ENCODE measurements at regions not wholly inside any gene's neighbourhood (a gene's known extent, or its start where the extent isn't known, plus 50 kb on each side); places are given as distances from the start of the nearest gene placed in this dataset.

DNA sequence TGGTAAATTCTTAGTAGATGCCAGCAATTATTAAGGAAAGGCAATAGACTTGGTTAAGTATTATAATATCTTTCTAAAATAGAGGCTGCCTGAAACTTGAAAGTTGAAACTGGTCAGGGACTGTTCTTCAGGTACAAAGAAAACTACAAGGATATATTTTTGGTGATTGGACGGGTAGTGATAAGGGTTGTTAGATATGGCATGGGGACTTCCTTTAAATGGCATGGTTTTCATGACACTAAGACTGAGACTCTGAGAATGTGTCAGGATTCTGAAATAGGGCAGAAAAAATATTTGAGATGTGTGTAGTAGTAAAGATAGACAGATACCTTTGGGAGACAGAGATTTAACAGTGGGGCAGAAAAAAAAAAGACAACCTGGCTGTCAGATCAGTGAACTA lies 108.4 kb upstream of the SLC5A12 start:
- Histone ChIP-seq H3K36me3 (ENCODE audit: insufficient read depth, low read length) (no peaks in the 10 kb centered on the region), H3K4me3 (ENCODE audit: low read length) (no peak overlapping the region), H3K9me3 (ENCODE audit: low read length) (no peaks in the 10 kb centered on the region), H3K27ac (ENCODE audit: low read depth, low read length) (no peak overlapping the region), H3K4me1 (ENCODE audit: insufficient read depth, low read length) (no peaks in the 10 kb centered on the region), H3K27me3 (ENCODE audit: insufficient read depth, low read length, poor library complexity, severe bottlenecking) (no peaks in the 10 kb centered on the region)
- DNase-seq, result no peak
- H3K4me1 Mint-ChIP-seq, result no peaks in the 10 kb centered on the region
- H3K27me3 Mint-ChIP-seq, result no peaks in the 10 kb centered on the region
- H3K36me3 Mint-ChIP-seq, result no peaks in the 10 kb centered on the region
- POLR2A ChIA-PET, result no interaction called here
- CTCF ChIA-PET, result no interaction called here
- no peak overlapping the region for H3K4me3 Mint-ChIP-seq
- H3K27ac Mint-ChIP-seq, result no peak overlapping the region
- H3K9me3 Mint-ChIP-seq, result peaks cover 2 to 22% (median 8%) of the 10 kb centered on the region in 5 donors

GRCh38 chr11:26830757-26831156 lies 108.9 kb upstream of the SLC5A12 start:
- Mint-ChIP-seq H3K4me1 (no peaks in the 10 kb centered on the region), H3K27ac (no peak overlapping the region), H3K4me3 (no peak overlapping the region), H3K9me3 (peaks cover 0 to 21% (median 6%) of the 10 kb centered on the region in 5 donors), H3K27me3 (no peaks in the 10 kb centered on the region), H3K36me3 (no peaks in the 10 kb centered on the region)
- no peak overlapping the region for H3K27ac ChIP-seq (ENCODE audit: low read depth, low read length)
- no peak for DNase-seq
- ChIA-PET POLR2A (no interaction called here), CTCF (no interaction called here)
- no peaks in the 10 kb centered on the region for H3K36me3 ChIP-seq (ENCODE audit: insufficient read depth, low read length)
- H3K27me3 ChIP-seq (ENCODE audit: insufficient read depth, low read length, poor library complexity, severe bottlenecking), result no peaks in the 10 kb centered on the region
- no peaks in the 10 kb centered on the region for H3K9me3 ChIP-seq (ENCODE audit: low read length)
- H3K4me3 ChIP-seq (ENCODE audit: low read length), result no peak overlapping the region
- no peaks in the 10 kb centered on the region for H3K4me1 ChIP-seq (ENCODE audit: insufficient read depth, low read length)

DNA sequence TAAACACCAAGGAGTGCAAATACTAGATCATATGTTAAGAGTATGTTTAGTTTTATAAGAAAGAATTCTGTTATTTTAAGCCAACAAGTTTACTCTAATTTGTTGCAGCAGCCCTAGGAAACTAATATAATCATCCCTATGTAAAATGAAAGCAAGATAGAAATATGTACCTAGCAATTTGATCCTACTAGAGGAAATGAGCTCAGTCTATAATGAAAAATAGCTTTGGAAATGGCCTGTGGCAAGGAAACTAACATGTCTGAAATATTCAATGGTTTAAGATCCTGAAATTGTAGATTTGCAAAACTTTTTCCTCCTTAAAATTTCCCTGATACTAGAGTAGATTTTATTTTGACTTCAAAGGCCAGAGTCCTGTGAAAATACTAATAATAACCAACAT lies 112.7 kb upstream of the SLC5A12 start:
- Histone ChIP-seq H3K4me3 (ENCODE audit: low read length) (no peak overlapping the region), H3K9me3 (ENCODE audit: low read length) (no peaks in the 10 kb centered on the region), H3K27me3 (ENCODE audit: insufficient read depth, low read length, poor library complexity, severe bottlenecking) (no peaks in the 10 kb centered on the region), H3K36me3 (ENCODE audit: insufficient read depth, low read length) (no peaks in the 10 kb centered on the region), H3K27ac (ENCODE audit: low read depth, low read length) (no peak overlapping the region), H3K4me1 (ENCODE audit: insufficient read depth, low read length) (no peaks in the 10 kb centered on the region)
- no peaks in the 10 kb centered on the region for H3K4me1 Mint-ChIP-seq
- POLR2A ChIA-PET, result no interaction called here
- no peak for DNase-seq
- no peaks in the 10 kb centered on the region for H3K36me3 Mint-ChIP-seq
- no peak overlapping the region for H3K4me3 Mint-ChIP-seq
- H3K27ac Mint-ChIP-seq, result no peak overlapping the region
- H3K9me3 Mint-ChIP-seq, result peaks cover 0 to 25% (median 2%) of the 10 kb centered on the region in 5 donors
- CTCF ChIA-PET, result no interaction called here
- no peaks in the 10 kb centered on the region for H3K27me3 Mint-ChIP-seq

- H3K4me1 ChIP-seq (ENCODE audit: insufficient read depth, low read length), result no peaks in the 10 kb centered on the region
- DNase-seq, result no peak
- H3K27me3 Mint-ChIP-seq, result no peaks in the 10 kb centered on the region
- no peak overlapping the region for H3K27ac ChIP-seq (ENCODE audit: low read depth, low read length)
- ChIA-PET CTCF (no interaction called here), POLR2A (no interaction called here)
- H3K36me3 ChIP-seq (ENCODE audit: insufficient read depth, low read length), result no peaks in the 10 kb centered on the region
- no peaks in the 10 kb centered on the region for H3K4me1 Mint-ChIP-seq
- H3K9me3 Mint-ChIP-seq, result peaks cover 0 to 21% (median 2%) of the 10 kb centered on the region in 5 donors
- no peaks in the 10 kb centered on the region for H3K36me3 Mint-ChIP-seq
- no peaks in the 10 kb centered on the region for H3K9me3 ChIP-seq (ENCODE audit: low read length)
- no peak overlapping the region for H3K4me3 ChIP-seq (ENCODE audit: low read length)
- H3K4me3 Mint-ChIP-seq, result no peak overlapping the region
- H3K27ac Mint-ChIP-seq, result no peak overlapping the region
- no peaks in the 10 kb centered on the region for H3K27me3 ChIP-seq (ENCODE audit: insufficient read depth, low read length, poor library complexity, severe bottlenecking)
Measured at GRCh38 chr11:26835611-26836010, 113.8 kb upstream of the SLC5A12 start.

- H3K4me1 Mint-ChIP-seq, result no peaks in the 10 kb centered on the region
- Histone ChIP-seq H3K27me3 (ENCODE audit: insufficient read depth, low read length, poor library complexity, severe bottlenecking) (no peaks in the 10 kb centered on the region), H3K4me1 (ENCODE audit: insufficient read depth, low read length) (no peaks in the 10 kb centered on the region), H3K36me3 (ENCODE audit: insufficient read depth, low read length) (no peaks in the 10 kb centered on the region), H3K9me3 (ENCODE audit: low read length) (no peaks in the 10 kb centered on the region), H3K4me3 (ENCODE audit: low read length) (no peak overlapping the region), H3K27ac (ENCODE audit: low read depth, low read length) (no peak overlapping the region)
- DNase-seq, result no peak
- H3K4me3 Mint-ChIP-seq, result no peak overlapping the region
- no peaks in the 10 kb centered on the region for H3K27me3 Mint-ChIP-seq
- ChIA-PET POLR2A (no interaction called here), CTCF (no interaction called here)
- H3K36me3 Mint-ChIP-seq, result no peaks in the 10 kb centered on the region
- H3K27ac Mint-ChIP-seq, result no peak overlapping the region
- peaks cover 0 to 15% (median 4%) of the 10 kb centered on the region in 5 donors for H3K9me3 Mint-ChIP-seq
Measured at GRCh38 chr11:26837154-26837553, 115.3 kb upstream of the SLC5A12 start.

DNA sequence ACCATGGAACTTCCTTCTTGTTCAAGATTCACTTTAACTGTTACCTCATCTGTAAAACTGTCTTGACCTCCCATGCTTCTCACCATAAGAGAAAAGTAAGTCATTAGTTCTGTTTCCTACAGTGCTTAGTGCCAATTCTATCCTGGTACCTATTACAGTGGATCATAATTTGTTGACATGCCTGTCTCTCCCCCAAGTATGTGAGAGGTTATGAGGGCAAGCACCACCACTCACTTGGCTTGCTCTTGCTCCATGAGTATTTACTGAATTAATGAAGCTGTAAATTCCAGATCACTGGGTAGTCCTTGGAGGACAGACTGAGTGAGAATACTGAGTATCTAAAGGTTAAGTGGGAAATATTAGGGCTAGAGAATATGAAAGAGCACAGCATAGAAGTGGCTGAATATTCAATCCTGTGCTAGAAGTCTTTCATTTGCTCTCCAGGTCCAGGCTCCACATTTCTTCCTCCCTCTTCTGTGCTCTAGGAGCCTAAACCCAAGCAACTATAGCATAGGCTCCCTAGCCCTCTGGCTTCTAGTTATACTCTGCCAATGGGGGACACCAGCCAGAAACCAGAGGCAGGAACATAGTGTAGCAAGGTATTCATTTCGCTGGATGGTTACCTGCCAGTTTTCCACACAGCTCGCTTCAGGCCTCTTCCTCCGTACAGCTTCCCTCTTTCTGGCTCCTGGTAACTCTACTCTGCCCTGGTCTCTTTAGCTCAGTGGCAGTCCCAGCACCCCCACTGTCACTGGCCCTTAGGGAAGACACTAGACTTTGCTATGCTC lies 118.2 kb upstream of the SLC5A12 start:
- ChIA-PET CTCF (no interaction called here), POLR2A (no interaction called here)
- DNase-seq, result no peak
- no peak overlapping the region for H3K4me3 ChIP-seq (ENCODE audit: low read length)
- no peaks in the 10 kb centered on the region for H3K27me3 ChIP-seq (ENCODE audit: insufficient read depth, low read length, poor library complexity, severe bottlenecking)
- H3K27ac ChIP-seq (ENCODE audit: low read depth, low read length), result no peak overlapping the region
- no peaks in the 10 kb centered on the region for H3K4me1 ChIP-seq (ENCODE audit: insufficient read depth, low read length)
- Mint-ChIP-seq H3K9me3 (peaks cover 0 to 12% (median 6%) of the 10 kb centered on the region in 5 donors), H3K27me3 (no peaks in the 10 kb centered on the region), H3K27ac (no peak overlapping the region), H3K4me1 (no peaks in the 10 kb centered on the region), H3K36me3 (no peaks in the 10 kb centered on the region), H3K4me3 (no peak overlapping the region)
- H3K9me3 ChIP-seq (ENCODE audit: low read length), result no peaks in the 10 kb centered on the region
- no peaks in the 10 kb centered on the region for H3K36me3 ChIP-seq (ENCODE audit: insufficient read depth, low read length)

DNA sequence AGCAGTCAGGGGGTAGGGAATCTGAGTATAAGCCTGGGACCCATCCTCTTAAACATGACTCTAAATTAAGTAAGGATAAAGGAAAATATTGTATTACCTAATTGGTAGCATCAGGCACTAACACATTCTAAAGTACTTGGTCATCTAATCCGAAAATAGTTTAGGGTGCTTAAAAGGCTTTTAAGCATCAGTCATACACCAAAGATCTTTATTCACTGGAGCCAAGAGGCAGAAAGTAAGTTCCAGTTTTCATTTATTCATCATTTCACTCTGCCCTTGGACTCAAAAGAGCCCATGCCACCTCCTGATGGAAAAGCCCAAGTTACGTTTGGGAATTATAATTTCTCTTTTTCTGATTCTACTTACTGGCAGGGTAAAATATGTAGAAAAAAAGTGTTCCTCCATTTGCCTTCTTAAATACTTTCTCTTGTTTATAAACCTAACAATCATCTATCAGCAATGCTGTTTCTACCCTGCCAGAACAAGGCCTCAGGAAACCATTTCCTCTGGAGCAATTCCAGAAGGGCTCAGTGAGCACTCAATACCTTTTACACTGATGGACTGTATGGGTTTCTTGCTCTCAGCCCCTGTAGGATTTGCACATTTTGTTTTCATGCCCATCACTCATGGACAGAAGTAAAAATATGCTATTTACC lies 120.1 kb upstream of the SLC5A12 start:
- H3K9me3 Mint-ChIP-seq, result peaks cover 0 to 15% (median 6%) of the 10 kb centered on the region in 5 donors
- no peak overlapping the region for H3K27ac ChIP-seq (ENCODE audit: low read depth, low read length)
- H3K36me3 ChIP-seq (ENCODE audit: insufficient read depth, low read length), result no peaks in the 10 kb centered on the region
- H3K4me3 ChIP-seq (ENCODE audit: low read length), result no peak overlapping the region
- no peak overlapping the region for H3K27ac Mint-ChIP-seq
- ChIA-PET CTCF (no interaction called here), POLR2A (no interaction called here)
- no peaks in the 10 kb centered on the region for H3K4me1 Mint-ChIP-seq
- no peaks in the 10 kb centered on the region for H3K36me3 Mint-ChIP-seq
- no peak for DNase-seq
- no peaks in the 10 kb centered on the region for H3K9me3 ChIP-seq (ENCODE audit: low read length)
- H3K27me3 Mint-ChIP-seq, result no peaks in the 10 kb centered on the region
- no peaks in the 10 kb centered on the region for H3K4me1 ChIP-seq (ENCODE audit: insufficient read depth, low read length)
- H3K4me3 Mint-ChIP-seq, result no peak overlapping the region
- no peaks in the 10 kb centered on the region for H3K27me3 ChIP-seq (ENCODE audit: insufficient read depth, low read length, poor library complexity, severe bottlenecking)

DNA sequence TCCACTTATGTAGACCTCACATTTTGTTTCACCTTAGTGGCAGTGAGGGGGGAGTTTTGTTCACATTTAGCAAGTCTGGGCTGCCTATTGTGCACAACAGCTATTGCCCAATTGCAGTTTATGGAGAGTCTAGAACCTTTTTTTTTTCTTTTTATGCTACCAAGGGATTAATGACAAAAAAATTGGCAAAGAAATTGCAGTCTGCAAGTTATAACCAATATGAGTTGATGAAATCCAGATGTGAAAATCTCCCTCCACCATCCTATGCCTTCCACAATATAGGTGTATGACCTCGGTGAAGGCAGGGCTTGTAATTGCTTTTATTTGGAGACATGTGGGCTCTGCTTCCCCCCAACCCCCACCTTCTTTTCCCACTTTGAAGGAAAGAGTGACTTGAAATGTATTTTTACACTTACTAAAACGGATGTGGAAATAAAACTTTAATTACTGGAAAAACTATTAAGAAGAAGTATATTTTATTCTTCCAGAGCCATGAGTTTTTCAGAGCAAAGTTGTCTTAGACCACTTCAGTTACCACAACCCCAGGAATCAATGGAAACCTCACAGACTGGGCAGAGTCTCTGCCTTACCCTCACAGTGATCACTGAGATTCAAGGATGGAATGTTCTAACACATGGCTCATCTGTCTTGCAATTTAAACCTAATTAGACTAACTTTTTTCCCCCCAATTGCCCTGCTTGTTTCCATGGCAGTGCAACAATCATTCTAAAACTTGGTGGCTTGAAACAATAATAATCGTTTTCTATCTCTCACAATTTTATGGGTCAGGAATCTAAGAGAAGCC lies 120.8 kb upstream of the SLC5A12 start:
- Histone ChIP-seq H3K27me3 (ENCODE audit: insufficient read depth, low read length, poor library complexity, severe bottlenecking) (no peaks in the 10 kb centered on the region), H3K4me1 (ENCODE audit: insufficient read depth, low read length) (no peaks in the 10 kb centered on the region), H3K4me3 (ENCODE audit: low read length) (no peak overlapping the region), H3K27ac (ENCODE audit: low read depth, low read length) (no peak overlapping the region), H3K9me3 (ENCODE audit: low read length) (no peaks in the 10 kb centered on the region), H3K36me3 (ENCODE audit: insufficient read depth, low read length) (no peaks in the 10 kb centered on the region)
- Mint-ChIP-seq H3K4me3 (no peak overlapping the region), H3K27me3 (no peaks in the 10 kb centered on the region), H3K9me3 (peaks cover 0 to 15% (median 6%) of the 10 kb centered on the region in 5 donors), H3K36me3 (no peaks in the 10 kb centered on the region), H3K4me1 (no peaks in the 10 kb centered on the region), H3K27ac (no peak overlapping the region)
- ChIA-PET CTCF (no interaction called here), POLR2A (no interaction called here)
- DNase-seq, result no peak

Data from CD8-positive, alpha-beta memory T cell (primary cell).